GM20000 (cell line): ENCODE measurements at regions not wholly inside any gene's neighbourhood (a gene's known extent, or its start where the extent isn't known, plus 50 kb on each side); places are given as distances from the start of the nearest gene placed in this dataset.
"Not testable (repeated sequence)": the region's sequence is repeated elsewhere in the genome, so short reads cannot be mapped to it uniquely, and the experiment has no call there.

Experiments used
- DNase-seq: peaks from one replicate; pipeline ENCODE4 v3.0.0; 2012; ENCODE audit warnings: low spot score
- TF ChIP-seq, protein P1 (sequence below): IDR thresholded peaks from 2 replicates; pipeline ENCODE4 v1.5.1; 2012; ENCODE audit warnings: mild to moderate bottlenecking, control low read depth; ENCODE audit errors: extremely low read depth, missing control alignments

DNA sequence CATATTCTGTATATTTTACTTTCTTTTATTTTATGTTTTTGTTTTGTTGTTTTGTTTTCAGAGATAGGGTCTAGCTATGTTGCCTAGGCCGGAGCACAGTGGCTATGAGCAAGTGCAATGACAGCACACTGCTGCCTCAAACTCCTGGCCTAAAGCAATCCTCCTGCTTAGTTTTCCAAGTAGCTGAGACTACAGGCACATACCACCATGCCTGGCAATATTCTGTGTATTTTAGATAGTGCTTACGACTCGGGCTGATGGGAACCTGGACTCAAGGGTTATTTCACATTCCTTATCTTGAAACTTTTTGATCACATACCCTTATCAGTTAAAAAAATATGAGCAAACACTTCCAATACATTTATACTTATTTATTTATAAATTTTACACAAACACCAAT is 119.0 kb upstream of the STARD4 start:
- no peak for DNase-seq
- TF ChIP-seq, protein P1, sequence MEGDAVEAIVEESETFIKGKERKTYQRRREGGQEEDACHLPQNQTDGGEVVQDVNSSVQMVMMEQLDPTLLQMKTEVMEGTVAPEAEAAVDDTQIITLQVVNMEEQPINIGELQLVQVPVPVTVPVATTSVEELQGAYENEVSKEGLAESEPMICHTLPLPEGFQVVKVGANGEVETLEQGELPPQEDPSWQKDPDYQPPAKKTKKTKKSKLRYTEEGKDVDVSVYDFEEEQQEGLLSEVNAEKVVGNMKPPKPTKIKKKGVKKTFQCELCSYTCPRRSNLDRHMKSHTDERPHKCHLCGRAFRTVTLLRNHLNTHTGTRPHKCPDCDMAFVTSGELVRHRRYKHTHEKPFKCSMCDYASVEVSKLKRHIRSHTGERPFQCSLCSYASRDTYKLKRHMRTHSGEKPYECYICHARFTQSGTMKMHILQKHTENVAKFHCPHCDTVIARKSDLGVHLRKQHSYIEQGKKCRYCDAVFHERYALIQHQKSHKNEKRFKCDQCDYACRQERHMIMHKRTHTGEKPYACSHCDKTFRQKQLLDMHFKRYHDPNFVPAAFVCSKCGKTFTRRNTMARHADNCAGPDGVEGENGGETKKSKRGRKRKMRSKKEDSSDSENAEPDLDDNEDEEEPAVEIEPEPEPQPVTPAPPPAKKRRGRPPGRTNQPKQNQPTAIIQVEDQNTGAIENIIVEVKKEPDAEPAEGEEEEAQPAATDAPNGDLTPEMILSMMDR = no peak

DNA sequence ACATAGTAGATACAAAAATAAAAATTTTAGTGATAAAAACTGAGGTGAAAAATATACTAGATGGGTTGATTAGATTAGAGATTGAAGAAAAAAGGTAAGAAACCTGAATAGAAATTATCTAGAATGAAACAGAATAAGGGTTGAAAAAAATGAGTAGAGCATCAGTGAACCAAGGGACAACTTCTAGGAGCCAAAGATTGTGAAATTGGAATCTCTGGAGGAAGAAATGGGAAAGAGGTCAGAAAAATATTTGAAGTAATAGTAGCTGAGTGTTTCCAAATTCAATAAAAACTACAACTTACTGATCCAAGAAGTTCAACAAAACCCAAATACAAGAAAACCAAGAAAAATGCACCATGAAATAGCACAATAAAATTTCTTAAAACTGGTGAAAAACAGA is 116.6 kb upstream of the STARD4 start:
- no peak for DNase-seq
- TF ChIP-seq, protein P1 = no peak

DNA sequence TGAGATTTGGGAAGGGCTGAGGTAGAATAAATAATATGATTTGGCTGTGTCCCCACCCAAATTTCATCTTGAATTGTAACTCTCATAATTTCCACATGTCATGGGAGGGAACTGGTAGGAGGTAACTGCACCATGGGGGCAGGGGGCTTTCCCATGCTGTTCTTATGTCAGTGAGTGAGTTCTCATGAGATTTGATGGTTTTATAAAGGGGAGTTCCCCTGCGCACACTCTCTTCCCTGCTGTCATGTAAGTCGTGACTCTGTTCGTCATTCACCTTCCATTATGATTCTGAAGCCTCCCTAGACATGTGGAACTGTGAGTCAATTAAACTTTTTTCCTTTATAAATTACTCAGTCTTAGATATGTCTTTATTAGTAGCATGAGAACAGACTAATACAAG is 115.5 kb upstream of the STARD4 start:
- DNase-seq = no peak
- TF ChIP-seq, protein P1 = no peak

DNA sequence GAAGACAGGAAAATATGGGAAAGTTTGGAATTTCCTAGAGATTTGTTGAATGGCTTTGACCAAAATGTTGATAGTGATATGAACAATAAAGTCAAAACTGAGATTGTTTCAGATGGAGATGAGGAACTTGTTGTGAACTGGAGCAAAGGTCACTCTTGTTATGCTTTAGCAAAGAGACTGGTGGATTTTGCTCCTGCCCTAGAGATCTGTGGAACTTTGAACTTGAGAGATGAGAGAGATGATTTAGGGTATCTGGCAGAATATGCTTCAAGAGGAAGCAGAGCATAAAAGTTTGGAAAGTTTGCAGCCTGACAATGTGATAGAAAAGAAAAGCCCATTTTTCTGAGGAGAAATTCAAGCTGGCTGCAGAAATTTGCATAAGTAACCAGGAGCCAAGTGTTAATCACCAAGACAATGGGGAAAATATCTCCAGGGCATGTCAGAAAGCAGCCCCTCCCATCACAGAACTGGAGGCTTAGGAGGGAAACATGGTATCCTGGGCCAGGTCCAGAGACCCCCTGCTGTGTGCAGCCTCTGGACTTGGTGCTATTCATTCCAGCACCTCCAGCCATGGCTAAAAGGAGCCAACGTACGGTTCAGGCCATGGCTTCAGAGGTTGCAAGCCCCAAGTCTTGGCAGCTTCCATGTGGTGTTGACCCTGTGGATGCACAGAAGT is 114.3 kb upstream of the STARD4 start:
- no peak for DNase-seq
- TF ChIP-seq, protein P1 = no peak

DNA sequence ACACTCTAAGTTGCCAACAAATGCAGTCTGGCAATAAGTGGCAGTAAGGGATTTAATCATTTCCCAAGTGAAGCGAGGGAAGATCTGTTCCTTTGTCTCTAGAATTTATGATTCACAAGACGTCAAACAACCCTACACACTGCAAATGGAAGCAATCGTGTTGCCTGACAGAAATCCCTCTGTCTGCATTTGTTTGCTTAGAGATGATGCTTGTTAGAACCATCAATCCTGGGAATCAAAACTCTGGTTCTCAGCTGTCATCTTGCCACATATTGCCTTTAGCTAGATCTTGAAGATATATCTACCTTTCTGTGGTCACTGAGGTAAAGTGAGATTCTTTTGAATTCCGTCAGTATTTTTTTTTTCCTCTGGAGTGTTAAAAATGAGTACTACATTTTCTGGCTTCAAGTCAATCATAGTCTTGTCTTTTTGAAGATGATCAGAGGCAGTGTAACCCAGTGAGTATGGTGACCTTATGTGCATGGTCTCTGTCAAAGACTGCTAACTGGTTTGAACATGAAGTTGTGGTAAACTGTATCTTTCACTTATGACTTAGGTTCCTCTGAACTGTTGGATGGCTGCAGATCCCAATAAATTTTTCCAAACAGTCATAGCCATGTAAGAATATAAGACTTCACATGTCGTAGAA is 106.4 kb upstream of the STARD4 start:
- TF ChIP-seq, protein P1 = no peak
- no peak for DNase-seq

DNA sequence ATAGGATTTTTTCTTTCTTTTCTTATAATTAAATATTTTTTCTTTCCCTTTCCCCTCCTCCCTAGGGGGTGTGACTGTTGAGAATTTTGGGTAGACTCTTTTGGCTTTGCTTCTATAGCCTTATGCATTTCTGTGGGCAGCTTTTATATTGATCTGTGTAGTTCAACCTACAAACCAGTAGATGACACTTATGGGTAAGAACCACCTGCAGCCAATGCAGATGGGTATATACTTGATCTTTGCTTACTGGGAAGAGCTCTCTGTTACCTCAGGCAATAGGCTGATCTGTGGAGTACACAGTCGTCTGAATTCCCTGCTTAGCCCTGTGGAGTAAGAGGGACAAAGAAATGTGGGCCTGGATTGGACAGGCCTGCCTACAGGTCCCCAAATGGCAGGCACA is 102.7 kb upstream of the STARD4 start:
- TF ChIP-seq, protein P1 = no peak
- no peak for DNase-seq

DNA sequence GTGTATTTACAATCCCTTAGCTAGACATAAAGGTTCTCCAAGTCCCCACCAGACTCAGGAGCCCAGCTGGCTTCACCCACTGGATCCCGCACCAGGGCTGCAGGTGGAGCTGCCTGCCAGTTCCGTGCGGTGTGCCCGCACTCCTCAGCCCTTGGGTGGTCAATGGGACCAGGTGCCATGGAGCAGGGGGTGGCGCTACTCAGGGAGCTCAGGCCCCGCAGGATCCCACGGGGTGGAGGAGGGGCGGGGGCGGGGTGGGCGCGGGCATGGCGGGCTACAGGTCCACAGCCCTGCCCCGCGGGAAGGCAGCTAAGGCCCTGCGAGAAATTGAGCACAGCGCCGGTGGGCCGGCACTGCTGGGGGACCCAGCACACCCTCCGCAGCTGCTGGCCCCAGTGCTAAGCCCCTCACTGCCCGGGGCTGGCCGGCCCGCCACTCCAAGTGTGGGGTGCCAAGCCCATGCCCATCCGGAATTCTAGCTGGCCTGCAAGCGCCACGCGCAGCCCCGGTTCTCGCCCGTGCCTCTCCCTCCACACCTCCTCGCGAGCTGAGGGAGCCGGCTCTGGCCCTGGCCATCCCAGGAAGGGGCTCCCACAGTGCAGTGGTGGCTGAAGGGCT is 99.8 kb upstream of the STARD4 start:
- not testable (repeated sequence) for DNase-seq

DNA sequence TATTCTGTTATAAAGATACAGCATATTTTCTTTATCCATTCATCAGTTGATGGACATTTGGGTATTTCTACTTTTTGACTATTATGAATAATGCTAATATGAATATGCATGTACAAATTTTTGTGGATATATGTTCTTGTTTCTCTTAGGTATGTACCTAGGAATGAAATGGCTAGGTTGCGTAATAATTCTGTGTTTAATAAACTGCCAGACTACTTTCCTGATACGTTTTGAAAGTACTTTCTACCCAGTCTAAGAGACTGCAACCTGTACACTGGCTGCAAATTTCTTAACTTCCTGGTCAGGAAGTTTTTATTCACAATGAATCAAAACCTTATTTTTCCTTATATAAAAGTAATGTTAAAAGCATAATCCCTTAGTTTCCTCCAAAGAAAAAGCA is 93.9 kb upstream of the STARD4 start:
- DNase-seq = no peak

More for the DNA sequence above, 93.9 kb upstream of the STARD4 start:
- TF ChIP-seq, protein P1 = no peak
